ENCODE measurements at regions not wholly inside any gene's neighbourhood (a gene's known extent, or its start where the extent isn't known, plus 50 kb on each side); places are given as distances from the start of the nearest gene placed in this dataset.

GRCh38 chr2:236748385-236748784 lies 178.8 kb downstream of the ACKR3 start:
- H3K4me3 ChIP-seq (ENCODE audit: low read depth, low read length) = no peak overlapping the region
- no peak for DNase-seq (ENCODE audit: low read depth)
- TF ChIP-seq, protein P1, sequence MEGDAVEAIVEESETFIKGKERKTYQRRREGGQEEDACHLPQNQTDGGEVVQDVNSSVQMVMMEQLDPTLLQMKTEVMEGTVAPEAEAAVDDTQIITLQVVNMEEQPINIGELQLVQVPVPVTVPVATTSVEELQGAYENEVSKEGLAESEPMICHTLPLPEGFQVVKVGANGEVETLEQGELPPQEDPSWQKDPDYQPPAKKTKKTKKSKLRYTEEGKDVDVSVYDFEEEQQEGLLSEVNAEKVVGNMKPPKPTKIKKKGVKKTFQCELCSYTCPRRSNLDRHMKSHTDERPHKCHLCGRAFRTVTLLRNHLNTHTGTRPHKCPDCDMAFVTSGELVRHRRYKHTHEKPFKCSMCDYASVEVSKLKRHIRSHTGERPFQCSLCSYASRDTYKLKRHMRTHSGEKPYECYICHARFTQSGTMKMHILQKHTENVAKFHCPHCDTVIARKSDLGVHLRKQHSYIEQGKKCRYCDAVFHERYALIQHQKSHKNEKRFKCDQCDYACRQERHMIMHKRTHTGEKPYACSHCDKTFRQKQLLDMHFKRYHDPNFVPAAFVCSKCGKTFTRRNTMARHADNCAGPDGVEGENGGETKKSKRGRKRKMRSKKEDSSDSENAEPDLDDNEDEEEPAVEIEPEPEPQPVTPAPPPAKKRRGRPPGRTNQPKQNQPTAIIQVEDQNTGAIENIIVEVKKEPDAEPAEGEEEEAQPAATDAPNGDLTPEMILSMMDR (IDR thresholded peaks at IDR 0.05; ENCODE audit: insufficient read depth, low read length, poor library complexity, severe bottlenecking) = no peak
- no peaks in the 10 kb centered on the region for H3K27me3 ChIP-seq (ENCODE audit: control insufficient read depth, insufficient read depth, low read length)
- H3K36me3 ChIP-seq (ENCODE audit: control insufficient read depth, insufficient read depth, low read length) = no peaks in the 10 kb centered on the region

DNA sequence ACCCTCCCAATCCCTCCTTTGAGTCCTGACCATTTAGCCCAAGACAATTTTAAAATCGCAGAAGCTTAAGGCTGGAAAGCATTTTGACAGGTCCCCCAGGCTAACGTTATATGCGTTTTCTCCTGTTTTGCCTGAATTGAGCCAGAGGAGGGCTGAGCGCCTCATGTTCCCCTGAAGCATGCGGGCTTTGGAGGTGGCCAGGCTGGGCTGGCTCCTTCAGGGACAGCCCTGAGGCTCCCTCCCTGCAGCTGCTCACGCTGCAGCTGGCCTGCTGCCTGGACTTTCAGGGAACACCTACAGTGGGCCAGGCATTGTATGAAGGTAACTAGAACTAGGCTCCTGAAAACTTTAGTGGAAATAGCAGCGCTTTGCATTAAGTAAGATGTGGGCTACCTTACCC lies 179.2 kb downstream of the ACKR3 start:
- DNase-seq (ENCODE audit: low read depth) = no peak
- no peak overlapping the region for H3K4me3 ChIP-seq (ENCODE audit: low read depth, low read length)
- TF ChIP-seq, protein P1 (IDR thresholded peaks at IDR 0.05; ENCODE audit: insufficient read depth, low read length, poor library complexity, severe bottlenecking) = no peak
- no peaks in the 10 kb centered on the region for H3K36me3 ChIP-seq (ENCODE audit: control insufficient read depth, insufficient read depth, low read length)
- no peaks in the 10 kb centered on the region for H3K27me3 ChIP-seq (ENCODE audit: control insufficient read depth, insufficient read depth, low read length)

DNA sequence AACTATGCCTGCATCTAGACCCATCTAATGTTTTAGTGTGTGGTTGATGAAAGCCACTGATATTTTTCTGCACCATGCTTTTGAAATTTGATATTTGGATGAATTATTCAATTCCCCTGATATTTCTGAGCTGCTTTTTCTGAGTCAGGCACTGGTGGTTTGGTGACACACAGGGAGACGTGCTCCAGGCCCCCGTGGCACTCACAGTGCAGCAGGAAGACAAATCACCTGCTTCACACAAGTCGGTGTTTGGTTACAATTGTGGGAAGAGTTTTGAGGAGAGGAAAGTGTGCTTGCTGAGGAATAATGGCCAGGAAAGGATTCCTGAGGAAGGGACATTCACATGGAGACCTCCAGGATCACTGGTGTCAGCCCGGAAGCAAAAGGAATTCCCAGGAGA lies 179.7 kb downstream of the ACKR3 start:
- TF ChIP-seq, protein P1 (IDR thresholded peaks at IDR 0.05; ENCODE audit: insufficient read depth, low read length, poor library complexity, severe bottlenecking) = no peak
- no peaks in the 10 kb centered on the region for H3K36me3 ChIP-seq (ENCODE audit: control insufficient read depth, insufficient read depth, low read length)
- no peak for DNase-seq (ENCODE audit: low read depth)
- no peak overlapping the region for H3K4me3 ChIP-seq (ENCODE audit: low read depth, low read length)
- no peaks in the 10 kb centered on the region for H3K27me3 ChIP-seq (ENCODE audit: control insufficient read depth, insufficient read depth, low read length)

- TF ChIP-seq, protein P1 (IDR thresholded peaks at IDR 0.05; ENCODE audit: insufficient read depth, low read length, poor library complexity, severe bottlenecking) = no peak
- DNase-seq (ENCODE audit: low read depth) = no peak
Measured at GRCh38 chr2:236752096-236752495, 182.5 kb downstream of the ACKR3 start.

GRCh38 chr2:236753606-236754270 lies 184.1 kb downstream of the ACKR3 start:
- H3K27me3 ChIP-seq (ENCODE audit: control insufficient read depth, insufficient read depth, low read length) = no peaks in the 10 kb centered on the region
- H3K4me3 ChIP-seq (ENCODE audit: low read depth, low read length) = no peak overlapping the region
- DNase-seq (ENCODE audit: low read depth) = no peak

More at GRCh38 chr2:236752096-236752495, 182.5 kb downstream of the ACKR3 start:
- no peaks in the 10 kb centered on the region for H3K36me3 ChIP-seq (ENCODE audit: control insufficient read depth, insufficient read depth, low read length)
- no peak overlapping the region for H3K4me3 ChIP-seq (ENCODE audit: low read depth, low read length)
- no peaks in the 10 kb centered on the region for H3K27me3 ChIP-seq (ENCODE audit: control insufficient read depth, insufficient read depth, low read length)

More at GRCh38 chr2:236753606-236754270, 184.1 kb downstream of the ACKR3 start:
- TF ChIP-seq, protein P1 (IDR thresholded peaks at IDR 0.05; ENCODE audit: insufficient read depth, low read length, poor library complexity, severe bottlenecking) = no peak
- no peaks in the 10 kb centered on the region for H3K36me3 ChIP-seq (ENCODE audit: control insufficient read depth, insufficient read depth, low read length)
